CD4-positive, alpha-beta T cell treated with Interleukin-15 for 1 hour (primary cell): ENCODE measurements at regions not wholly inside any gene's neighbourhood (a gene's known extent, or its start where the extent isn't known, plus 50 kb on each side); places are given as distances from the start of the nearest gene placed in this dataset.
"Not testable (repeated sequence)": the region's sequence is repeated elsewhere in the genome, so short reads cannot be mapped to it uniquely, and the experiment has no call there.

Experiments used
- DNase-seq: peaks from one replicate; pipeline ENCODE4 v3.0.0-alpha.2; 2020

DNA sequence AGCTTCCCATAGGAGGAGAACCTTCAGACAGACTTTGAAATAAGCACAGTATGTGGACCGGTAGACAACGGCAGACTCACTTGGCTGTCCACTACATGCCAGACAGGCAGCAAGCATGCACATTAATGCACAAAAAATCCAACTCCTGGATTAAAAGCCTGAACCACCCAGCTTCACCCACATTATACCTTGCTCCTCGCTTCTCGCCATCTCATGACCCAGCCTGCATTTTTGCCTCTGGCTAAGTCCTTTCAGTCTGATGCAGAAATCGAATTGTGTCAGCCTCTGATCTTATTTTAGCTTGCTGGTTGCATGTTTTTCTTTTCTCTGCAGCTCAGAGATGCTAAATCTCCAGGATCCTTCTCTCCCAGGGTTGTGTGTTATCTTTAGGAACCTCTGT lies 358.7 kb downstream of the RFC3 start:
- no peak for DNase-seq

DNA sequence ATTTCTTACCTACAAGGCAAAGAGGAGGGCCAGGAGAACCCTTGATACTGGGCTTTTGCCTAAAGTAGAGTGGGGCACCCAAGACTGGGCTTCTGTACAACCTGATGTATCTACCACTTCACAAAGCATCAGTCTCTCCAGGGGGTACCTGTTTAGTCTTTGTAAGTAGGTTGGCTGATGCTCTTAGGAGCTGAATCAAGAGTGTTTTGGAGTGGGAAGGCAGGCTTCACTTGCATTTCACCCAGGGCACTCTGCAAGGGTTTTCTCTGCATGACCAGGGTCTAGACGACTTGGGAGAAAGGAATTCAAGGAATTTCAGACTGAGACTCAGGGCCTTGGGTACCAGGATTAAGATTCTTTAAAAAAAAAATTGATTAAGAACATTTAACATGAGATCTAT lies 361.5 kb downstream of the RFC3 start:
- DNase-seq: no peak

DNA sequence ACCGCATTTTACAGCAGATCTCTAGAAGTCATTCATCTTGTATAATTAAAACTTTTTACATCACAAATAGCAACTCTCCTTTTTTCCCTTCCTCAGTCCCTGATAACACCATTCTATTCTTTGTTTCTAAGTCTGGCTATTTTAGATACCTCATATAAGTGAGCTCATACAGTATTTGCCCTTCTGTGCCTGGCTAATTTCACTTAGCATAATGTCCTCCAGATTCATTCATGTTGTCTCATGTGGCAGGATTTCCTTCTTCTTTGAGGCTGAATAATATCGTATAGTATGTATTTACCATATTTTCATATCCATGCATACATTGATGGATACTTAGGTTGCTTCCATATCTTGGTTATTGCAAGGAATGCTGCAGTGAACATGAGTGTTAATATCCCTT lies 362.0 kb downstream of the RFC3 start:
- no peak for DNase-seq

DNA sequence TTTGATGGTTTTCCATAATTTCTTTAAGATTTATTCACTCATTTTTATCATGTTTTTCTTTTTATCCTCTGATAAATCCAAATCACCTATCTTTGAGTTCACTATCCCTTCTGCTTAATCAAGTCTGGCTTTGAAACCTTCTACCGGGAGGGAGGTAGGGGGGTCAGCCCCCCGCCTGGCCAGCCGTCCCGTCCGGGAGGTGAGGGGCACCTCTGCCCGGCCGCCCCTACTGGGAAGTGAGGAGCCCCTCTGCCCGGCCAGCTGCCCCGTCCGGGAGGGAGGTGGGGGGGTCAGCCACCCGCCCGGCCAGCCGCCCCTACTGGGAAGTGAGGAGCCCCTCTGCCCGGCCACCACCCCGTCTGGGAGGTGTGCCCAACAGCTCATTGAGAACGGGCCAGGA lies 363.3 kb downstream of the RFC3 start:
- not testable (repeated sequence) for DNase-seq

DNA sequence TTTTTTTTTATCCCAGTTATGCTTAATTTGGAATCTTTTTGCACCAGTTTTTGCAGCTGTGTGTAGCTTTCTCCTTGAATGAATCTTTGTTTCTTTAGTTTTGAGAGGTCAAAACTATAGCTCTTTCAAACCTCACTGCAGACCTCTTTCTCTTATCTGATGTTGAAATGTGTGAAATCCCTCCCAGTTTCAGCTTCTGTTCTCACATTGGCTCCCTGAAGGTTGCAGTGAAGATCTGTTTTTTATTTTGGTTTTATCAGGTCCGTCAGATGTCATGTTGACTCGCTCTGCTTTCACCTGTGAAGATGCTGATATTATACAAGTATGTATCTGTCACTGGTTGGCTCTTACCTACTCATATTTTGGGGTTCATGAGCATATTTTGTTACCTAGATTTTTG lies 372.0 kb downstream of the RFC3 start:
- no peak for DNase-seq

DNA sequence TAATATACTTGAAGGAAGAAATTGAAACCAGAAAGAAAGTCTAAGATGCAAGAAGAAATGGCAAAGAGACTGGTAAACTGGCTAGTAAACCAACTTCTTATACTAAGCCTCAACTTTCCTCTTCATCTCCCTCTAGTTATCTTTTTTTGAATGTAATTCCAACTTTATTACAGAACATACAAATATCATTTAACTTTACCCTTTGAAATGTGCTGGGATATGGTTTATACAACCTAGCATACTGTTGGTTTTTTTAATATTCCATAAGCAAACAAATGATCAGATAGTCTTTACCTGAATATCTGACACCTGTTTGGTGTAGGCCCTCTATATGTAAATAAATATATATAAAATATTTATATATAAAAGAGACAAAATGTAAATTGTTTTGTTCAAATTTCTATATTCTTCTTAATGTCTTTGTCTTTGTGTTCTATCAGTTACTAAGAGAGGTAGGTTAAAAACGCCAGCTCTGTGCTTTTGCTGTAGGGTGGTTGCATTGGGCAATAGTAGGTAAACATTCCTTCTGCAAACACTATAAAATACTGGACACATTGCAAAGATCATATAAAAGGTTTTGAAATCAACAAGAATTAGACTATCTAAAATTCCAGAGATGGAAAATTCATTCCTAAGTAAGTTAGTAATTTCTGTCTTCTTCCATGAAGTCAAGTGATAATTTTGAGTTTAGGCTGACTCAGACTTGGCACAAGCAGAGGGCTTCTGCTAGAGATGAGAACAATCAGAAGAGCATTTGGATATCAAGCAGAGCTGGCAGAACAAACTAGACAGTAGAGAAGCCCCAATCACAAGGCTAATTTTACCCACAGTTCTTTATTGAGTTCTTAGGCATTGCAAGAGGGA lies 383.3 kb downstream of the RFC3 start:
- DNase-seq: no peak

DNA sequence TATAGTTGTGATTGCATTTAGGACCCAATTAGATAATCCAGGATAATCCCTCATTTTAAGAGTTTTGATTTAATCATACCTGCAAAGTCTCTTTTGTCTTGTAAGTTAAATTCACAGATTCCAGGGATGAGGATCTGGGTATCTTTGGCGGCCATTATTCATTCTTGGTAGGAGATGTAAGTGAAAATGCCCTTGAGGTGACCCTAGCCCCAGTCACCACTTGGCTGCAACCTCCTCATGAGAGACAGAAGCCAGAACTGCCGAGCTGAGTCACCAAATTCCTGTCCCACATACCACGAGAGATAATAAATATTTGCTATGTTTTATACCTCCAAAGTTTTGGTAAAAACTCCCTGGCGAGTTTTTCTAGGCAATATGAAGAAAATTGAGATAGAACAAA lies 389.4 kb downstream of the RFC3 start:
- no peak for DNase-seq

DNA sequence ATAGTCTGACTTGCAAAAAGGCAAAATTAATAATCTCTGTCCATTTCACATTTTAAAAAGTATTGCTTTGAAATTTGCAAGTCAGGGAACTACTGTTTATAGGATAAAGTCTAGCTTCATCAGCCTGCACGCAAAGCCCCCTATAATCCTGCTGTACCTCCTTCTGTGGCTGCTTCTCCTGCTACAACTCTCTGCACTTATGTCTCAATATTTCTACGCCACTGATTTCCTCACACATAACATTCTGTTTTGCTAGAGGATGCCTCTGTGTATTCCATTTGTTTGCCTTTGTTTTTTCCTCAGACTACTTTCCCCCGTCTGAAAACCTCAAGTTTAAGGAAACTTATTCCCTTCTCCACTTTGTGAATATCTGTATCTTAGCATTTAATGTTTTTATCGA lies 389.9 kb downstream of the RFC3 start:
- DNase-seq: no peak

DNA sequence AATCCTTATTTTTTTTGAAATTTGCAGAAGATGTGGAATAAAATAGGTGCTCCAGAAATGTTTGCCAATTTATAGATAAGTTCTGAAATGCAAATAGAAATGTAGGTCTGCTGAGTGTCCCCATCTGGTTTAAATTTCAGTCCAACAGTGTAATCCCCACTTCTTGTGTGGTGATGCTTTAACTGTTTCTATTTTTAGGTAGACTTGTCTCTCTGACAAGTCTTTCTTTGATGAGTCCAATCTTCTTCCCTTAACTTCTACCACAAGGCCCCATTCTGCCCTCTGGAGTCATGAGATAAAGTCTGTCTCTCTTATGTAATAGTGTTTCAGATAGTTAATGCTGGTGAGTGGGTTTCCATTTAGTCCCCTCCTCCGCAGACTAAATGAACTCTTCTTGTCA lies 390.4 kb downstream of the RFC3 start:
- no peak for DNase-seq

DNA sequence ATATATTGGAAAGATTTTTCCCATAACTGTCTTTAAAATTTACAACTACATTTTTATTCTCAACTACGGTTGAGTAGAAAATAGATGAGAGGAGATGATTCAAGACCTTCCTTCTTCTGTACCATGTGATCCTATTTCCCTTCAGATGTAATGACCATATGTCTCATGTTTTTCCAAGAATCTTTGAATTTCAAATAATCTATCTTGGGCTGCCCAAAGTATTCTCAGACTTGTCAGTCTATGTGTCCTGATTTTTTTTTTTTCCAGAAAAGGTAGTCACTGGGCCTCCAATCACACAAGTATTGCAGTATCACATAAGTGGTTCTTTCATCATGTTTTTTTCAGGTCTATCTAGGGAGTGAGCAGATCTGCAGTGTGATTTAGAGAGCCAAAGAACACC lies 392.4 kb downstream of the RFC3 start:
- no peak for DNase-seq

DNA sequence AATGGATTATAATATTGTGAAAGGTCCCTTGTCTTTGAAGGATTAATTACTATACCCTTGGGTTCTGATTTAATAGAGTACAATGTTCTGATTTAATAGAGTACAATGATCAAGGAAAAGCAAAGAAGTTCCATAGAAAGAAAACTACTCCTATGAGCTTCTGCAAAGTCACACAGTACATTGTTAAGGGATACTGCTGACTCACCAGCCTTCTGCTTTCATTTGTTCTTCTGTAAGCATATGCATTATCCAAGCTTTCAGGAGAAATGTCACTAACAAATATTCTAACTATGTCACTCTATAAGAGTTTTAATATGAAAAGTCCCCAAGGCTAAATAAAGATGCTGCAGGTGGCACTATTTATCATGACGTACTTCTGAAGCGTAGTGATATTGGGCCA lies 396.7 kb downstream of the RFC3 start:
- no peak for DNase-seq

DNA sequence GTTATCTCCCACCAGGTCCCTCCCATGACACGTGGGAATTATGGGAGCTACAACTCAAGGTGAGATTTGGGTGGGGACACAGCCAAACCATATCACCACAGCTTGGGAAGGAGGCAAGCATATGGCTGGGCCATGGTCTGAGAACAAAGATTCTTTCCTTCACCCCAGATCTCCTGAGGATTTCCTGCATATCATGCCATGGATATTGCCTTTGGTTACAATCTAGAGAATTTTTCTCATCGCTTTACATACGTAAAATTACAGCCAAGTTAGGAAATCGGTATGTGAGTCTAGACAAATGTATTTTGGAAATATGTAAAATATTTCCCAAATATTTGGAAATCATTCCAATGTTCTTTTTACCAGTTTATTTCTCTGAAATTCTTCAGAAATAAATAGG lies 398.3 kb downstream of the RFC3 start:
- DNase-seq: no peak

DNA sequence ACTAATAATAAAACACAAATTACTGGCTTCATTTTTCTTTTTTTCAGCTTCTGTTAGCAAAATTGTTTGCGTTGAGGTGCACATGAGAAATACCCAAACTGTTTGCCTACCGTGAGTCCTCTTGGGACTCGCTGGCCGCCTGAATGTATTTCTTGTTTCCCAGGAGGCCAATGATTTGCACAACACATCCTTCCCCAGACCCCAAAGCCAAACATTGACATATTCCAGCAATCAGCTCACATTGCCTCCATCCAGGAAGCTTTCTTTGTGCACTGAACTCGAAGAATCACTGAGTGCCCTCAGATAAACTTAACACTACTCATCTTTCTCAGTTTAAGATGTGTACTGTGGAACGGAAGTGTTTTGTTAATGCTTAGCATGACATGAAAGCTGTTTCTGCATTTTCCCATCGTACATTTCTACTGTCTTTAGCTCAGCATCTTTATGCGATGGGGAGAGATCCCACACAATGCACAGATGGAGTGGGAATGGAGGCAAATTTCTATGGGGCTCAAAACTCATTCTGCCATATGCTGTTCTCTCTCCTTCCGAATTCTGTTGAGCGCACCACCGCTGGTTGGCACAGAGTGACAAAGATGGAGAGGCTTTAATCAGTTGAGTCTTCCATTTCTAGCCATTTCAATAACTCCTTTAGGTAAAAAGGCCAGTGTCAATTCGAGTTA lies 399.5 kb downstream of the RFC3 start:
- DNase-seq: no peak

DNA sequence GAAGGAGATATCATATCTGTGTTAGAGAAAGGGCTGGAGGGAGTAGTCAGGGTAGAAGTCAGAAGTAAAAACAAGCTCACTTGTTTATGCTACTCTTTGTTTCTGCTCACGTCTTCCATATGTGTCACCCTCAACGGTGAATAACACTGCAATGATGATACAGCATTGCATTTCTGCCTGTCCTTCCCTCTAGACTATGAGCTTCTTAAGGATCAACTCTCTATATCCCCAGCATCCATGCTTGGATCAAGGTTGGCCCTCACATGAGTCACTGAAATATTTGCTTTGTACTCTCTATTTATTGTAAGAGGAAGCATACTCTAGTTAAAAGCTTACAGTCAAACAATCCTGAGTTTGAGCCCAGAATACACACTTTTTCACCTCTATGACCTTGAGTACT lies 406.0 kb downstream of the RFC3 start:
- DNase-seq: no peak

DNA sequence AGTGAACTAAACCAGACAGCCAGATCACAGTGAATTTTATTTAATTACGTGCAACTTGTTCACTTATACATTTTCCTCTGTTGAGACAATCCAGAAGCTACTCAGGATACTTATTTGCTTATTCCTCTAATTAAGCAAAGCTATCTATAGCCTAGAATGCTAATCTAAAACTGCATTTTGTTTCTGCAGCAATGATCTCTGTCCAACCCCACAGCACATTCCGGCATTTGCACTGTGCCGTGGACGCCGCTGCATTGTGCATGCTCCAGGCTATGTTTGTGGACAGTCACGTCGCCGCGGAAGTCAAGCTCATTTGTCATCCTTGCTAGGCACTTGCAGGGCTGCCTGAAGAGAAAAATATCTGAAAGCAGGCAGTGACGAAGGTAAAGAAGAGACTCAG lies 406.9 kb downstream of the RFC3 start:
- DNase-seq: no peak

DNA sequence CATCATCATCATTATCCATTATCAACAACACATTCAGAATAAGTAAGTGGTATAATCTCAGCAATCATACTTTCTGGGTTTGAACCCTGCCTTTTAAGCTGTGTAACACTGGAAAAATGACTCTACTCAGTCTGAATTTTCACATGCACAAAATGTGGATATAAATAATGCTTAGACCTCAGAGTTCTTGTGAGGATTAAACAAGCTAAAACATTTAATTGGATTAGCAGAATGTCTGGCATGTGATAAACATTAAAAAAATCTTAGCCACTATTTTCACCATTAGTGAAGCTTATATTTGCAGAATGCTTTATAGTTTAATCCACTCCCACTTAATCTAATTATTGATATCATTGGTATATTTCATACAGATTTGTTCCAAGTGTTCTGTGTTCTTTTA lies 412.3 kb downstream of the RFC3 start:
- no peak for DNase-seq

DNA sequence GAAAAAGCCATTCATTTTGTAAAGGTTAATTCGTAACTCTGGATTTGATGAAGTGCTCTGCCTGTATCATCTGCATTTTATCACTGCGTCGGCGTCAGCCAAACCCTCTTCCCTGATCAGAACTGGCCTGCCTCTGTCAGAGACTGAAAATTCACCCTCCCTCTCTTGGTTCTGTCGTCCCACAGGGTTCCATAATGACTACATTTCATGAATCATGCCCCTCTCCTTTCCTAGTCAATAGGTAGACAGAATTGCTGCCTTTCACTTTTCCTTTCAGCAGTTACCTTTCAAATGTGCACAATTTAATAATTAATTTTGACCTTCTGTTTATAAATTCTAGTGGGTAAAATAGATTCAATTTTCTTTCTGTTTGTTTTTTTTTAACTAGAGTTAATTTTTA lies 423.4 kb downstream of the RFC3 start:
- no peak for DNase-seq

DNA sequence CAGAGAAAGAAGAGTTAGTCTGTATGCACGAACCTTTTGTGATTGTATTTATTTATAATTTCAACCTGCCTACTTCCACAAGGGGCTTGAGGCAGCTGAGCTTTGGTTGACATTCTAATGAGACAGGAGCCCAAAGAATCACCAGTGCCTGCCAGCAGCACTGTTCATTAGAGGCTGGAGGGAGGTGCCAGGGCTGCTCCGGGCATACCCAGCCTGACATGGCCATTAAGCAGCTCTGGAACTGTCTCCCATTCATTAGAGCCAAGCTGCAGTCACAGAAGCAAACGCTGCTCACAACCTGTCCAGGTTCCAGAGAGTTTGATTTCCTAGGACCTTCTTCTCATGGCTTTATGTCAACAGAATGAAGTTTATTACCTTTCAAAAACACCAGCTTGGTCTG lies 425.5 kb downstream of the RFC3 start:
- no peak for DNase-seq

DNA sequence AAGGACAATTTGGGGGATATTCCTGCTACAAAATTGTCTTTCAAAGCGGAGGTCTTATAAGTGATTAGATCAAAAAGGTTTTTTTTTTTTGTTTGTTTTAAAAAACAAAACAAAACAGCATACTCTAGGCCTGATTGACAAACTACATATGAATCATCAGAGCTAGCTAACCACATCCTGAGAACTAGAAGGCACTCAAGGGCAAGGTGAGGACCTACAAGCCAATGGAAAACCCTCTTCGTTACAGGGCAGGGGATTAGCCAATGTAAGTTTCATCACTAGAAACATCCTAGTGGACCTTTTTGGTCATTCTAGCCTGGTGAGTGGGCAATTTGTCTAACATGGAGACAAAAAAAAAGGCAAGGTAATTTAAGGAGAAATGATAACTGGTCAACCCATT lies 428.6 kb downstream of the RFC3 start:
- DNase-seq: no peak

DNA sequence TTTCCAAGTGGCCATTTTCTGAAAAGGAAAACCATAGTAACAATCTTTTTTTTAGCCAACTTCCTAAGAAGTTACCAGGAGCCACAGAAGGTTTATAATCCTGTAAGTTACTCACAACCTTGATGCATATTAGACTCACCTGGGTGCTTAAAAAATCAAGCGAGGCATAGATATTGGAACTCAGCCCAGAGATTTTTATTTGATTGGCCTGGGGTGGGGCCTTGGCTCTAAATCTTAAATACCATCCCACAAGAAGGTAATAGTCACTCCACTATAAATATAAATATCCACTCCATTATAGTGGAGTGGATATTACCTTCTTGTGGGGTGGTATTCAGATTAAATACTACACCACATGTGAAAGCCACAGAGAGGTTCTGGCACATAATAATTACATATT lies 429.6 kb downstream of the RFC3 start:
- DNase-seq: no peak

DNA sequence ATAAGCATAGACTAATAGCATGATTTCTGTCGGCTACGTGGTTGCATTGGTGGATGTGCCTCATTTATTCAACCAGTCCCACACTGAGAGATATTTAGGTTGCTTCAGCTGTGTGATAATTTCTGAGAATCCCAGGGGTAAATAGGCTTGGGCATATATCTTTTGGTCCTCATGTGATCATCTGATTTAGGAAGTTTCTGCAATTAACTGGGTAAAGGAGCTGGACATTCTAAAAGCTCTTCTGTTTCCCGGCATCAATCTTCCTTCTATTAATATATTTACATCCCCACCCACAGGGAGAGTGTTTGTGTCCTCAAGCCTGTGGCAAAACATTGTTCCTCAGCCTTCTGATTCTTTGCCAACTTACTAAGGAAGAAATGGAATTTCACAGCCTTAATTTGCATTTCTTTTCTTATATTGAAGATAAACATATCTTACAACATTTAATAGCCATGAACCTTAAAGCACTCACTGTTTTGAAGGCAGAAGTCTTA lies 431.6 kb downstream of the RFC3 start:
- DNase-seq: no peak

DNA sequence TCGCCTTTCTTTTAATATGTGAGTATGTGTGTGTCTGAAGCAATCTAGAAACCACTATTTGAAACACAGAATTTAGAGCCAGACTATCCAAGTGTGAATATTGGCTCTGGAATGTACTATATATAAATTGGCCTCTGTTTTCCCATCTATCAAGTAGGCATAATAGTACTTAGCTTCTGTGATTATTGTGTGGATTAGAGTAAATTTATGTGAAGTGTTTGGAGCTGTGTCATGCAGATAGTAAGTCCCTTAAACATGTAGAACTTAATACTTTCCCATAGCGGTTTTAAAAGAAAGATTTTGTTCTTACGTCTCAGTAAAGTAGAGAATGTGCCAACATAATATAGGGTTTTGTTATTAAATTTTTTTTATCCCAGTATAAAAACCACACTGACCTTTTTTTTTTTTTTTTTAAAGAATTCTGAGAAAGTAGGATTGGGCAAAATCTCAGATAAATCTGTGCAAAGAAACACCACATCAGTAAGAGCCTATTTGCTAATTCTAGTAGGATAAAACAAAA lies 432.3 kb downstream of the RFC3 start:
- no peak for DNase-seq

DNA sequence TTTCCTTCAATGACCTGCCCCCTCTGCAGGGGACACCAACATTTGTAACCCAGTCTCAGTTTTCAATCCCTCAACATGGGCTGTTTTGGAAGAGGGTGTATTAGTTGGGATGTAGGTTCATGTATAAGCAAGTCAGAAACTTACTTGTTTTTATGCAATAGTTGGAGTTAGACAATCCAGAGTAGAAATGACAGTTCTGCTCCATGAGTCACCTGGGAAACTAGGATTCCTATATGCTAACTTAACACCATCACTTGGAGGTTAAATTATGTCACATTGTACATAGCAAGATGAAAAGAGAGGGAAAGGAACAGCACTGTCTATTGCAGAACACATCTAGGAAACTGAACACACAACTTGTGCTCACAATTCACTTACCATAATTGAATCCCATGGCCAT lies 436.4 kb downstream of the RFC3 start:
- DNase-seq: no peak

DNA sequence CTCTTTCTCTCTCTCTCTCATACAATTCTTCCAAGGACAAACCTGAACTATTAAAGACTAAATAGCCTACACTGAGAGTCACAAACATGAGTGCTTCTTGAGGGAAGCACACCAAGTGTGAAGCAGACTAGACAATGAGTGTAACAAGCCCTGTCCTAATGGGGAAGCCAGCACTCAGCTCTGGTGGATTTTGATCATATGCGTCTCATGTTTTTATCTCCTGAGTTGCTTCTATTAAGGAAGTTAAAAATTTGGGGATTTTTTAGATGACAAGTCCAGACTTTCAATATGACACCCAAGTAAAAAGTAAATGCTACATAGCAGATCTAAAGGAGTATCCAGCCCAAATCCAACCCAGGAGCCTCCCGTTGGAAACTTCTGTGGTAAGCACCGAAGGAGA lies 437.8 kb downstream of the RFC3 start:
- no peak for DNase-seq
